GM21360 (cell line): ENCODE measurements at regions not wholly inside any gene's neighbourhood (a gene's known extent, or its start where the extent isn't known, plus 50 kb on each side); places are given as distances from the start of the nearest gene placed in this dataset.
"Not testable (repeated sequence)": the region's sequence is repeated elsewhere in the genome, so short reads cannot be mapped to it uniquely, and the experiment has no call there.

Experiments
- ATAC-seq: cut with Tn5 transposase; IDR thresholded peaks from one replicate; pipeline ENCODE4 v1.9.1; 2021; ENCODE audit warnings: mild to moderate bottlenecking, moderate library complexity; ENCODE audit not compliant: unreplicated experiment

DNA sequence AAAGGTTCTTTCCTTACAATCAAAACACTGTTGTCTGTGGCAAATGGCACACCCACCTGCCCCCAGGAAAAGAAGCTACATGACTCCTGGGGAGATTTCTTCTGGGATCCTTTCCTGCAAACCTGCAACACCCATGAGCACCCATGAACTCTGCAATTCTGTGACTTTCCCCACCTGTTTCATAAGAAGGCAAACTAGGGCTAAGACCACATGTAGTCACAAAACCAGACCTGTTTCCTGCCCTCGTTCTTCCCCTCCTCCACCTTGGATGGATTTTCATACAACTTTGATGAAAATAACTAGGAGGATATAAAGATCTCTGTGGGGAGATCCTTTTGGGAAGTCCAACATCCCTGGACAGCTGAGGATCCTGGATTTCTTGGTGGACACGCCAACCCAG, 1084.7 kb downstream of the BCL11B start:
- ATAC-seq, result no peak

DNA sequence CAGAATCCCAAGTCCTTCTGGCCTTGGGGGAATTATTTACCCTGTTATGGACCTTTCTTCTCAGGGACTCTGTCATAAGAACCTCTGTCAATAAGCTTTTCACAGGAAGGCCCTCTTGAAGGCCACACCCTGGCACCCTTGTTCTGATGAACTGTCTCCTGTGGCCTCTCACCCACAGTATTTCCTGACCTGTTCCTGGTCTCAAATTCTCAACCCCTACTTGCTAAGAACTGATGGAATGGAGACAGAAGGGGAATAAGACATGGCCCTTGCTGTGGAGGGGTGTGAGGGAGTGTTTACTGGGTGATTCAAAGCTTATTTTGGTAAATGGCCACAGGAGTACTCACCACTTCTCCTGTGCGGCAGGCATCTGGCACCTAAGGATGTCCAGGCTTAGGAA, 1082.9 kb downstream of the BCL11B start:
- ATAC-seq, result no peak

DNA sequence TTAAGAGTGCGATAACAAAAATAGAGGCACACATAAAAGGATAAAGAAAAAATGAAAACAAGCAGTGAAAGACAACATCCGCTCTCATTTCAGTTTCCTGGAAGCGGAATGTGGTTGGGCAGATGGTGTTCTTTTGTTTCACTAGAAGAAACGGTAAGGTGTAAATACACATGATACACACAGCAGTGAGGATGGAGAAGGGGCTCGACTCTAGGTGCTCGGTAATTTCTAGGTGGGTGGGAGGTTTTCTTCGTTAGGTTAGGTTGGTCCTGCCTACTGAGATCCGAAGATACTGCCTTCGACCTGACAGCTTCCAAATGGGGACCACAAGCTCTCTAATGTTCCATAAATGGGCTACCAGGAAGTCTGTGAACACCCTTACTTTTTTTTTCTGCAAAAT, 1082.5 kb downstream of the BCL11B start:
- ATAC-seq, result no peak

DNA sequence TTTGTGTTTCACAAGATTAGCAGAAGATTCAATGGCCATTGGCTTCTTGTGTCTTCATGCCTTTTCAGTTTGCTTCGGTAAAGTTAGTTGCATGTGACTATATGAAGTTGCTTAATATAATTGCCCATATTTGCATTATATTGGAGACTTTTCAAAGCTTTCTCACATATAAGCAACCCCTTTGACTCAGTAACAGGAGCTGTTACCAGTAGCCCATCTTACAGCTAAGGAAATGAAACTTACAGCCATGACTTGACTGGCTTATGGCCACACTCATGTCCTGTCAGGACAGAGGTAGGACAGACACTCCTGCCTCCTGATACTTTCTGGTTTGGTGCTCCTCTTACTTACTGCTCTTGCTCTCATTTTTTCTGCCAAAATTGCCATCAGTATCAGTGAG, 1082.1 kb downstream of the BCL11B start:
- ATAC-seq, result no peak

DNA sequence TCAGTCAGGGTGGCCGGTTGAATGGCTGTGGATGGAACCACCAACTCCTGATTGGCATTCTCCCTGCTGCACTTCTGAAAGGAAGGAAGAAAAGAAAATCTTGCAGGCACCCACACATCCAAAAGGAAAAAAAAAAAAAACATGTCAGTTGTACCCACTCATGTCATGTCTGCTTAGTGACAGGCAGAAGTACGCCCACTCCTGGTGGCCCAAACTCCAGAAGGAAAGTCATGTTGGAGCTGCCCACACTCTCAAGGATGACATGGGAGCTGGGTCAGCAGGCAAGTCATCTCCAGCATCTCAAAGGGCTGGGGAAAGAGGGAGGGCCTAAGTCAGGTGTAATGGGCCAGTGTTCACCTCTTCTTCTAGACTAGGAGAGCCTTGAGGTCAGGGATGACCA, 1079.1 kb downstream of the BCL11B start:
- no peak for ATAC-seq

DNA sequence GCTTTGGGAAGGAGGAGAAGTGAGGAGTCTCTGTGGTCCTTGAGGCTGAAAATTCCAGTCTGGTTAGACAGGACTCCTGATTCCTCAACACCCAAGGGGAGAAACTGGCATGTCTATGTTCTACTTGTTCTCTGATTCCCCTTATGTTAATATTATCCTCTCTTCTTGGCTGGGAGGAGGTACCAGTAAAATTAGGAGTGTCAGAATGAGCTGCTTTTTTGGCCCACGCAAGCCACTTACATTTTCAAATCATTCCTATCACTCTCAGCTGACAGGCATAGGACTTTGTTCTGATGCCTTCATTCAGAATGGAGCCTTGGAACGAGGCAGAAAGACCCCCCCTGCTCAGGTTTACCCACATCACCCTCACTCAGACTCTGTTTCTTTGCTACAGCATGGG, 1077.2 kb downstream of the BCL11B start:
- no peak for ATAC-seq

DNA sequence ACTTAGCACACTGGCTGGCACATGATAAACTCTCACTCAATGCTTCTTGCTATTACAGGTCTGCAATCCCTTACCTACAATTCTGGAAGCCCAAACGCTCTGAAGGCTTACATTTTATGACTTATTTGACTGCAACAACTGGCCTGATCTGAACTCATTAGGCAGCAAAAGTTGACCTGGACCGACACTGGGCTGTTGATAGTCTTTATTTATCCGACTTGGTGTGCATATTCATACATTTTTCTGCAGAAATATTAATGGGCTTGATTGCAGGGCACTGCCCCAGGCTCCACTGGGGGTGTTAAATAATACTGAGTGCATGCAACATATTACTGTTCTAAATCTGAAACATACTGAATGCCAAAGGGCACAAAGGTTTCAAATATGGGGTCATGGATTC, 1076.7 kb downstream of the BCL11B start:
- no peak for ATAC-seq

DNA sequence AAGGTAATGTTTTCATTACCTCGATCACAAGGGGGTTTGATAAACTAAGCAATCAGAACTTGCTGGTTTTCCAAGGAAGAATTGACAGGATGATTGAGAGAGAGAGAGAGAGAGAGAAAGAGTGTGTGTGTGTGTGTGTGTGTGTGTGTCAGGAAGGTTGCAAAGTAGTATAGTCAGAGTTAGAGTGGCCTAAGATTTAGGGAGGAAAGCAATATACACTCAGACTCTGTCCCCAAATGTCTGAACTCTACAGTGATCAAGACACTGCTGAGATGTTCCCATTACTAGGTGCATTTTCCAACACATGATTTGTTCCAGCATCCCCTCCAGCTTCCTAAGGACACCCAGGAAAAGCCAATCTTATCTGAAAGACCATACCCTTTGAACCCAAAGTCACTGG, 1074.1 kb downstream of the BCL11B start:
- no peak for ATAC-seq

DNA sequence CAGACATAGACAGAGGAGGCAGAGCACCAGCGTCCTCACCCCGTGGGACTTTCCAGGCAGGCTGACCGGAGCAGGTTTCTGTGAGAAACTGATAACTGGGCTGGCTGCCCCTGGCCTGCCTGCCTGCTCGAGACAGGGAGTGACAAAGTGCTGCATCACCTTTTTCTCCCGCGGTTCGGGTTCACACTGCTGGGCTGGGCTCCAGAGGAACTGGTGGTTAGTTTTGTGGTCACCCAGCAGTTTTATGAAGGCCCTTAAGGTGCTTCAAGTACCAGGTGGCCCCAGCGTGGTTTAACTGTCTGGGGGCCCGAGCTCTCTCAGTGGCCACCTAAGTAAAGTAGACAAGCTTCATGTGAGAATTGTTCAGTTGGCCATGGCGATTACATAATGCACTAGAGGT, 1073.6 kb downstream of the BCL11B start:
- ATAC-seq, result no peak

DNA sequence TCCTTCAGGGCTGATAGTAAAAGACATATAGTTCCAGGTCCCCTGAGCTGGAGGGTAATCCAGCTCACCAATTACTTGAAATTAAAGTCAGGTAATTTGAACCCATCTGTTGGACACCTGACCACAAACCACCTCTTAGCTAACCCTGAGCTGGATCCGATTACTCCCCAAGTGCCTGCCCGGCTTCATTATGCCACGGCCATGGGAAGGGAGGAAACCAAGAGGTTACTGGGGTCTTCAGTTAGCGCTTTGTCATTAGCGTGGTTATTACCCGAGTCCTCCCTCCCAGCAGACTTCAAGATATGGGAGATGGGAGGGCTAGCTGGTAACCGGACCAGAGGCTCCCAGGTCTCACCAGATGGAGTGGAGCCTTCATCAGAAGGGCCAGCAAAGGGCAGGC, 1071.4 kb downstream of the BCL11B start:
- ATAC-seq, result no peak

DNA sequence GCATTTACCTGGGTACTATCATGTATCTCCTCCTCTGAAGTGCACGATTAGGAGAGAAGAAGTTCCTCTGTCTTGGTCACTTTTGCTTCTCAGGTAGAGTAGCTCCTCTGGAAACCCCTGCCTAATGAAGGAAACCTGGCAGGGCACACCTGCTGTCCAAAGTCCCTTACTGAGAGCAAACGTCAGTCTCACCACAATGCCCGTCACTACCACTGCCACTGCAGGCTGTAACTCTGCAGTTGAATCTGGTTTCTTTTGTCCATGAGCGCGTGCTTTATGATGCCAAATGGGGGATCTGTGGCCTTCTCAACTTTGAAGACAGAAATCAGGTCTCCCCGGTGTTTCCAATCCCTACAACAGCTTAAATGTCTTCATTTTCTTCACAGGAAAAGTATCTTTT, 1068.6 kb downstream of the BCL11B start:
- no peak for ATAC-seq

DNA sequence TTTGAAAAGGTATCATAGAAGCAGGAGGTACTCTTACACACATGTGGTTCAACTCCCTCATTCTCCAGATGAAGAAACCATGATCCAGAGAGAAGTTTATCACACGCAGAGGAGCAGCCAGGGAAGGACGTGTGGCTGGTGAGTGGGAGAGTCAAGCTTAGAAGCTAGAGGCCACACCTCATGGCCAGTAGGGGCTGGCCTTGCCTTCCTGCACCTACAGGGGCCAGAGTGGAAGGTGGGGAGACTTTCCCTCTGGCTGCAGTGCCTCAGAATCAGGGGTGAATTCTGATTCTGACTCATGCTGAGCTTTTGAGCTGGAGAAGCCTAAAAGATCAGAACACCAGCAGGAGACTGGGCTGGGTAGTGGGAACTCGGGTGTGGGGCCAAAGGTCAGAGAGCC, 1067.9 kb downstream of the BCL11B start:
- no peak for ATAC-seq

DNA sequence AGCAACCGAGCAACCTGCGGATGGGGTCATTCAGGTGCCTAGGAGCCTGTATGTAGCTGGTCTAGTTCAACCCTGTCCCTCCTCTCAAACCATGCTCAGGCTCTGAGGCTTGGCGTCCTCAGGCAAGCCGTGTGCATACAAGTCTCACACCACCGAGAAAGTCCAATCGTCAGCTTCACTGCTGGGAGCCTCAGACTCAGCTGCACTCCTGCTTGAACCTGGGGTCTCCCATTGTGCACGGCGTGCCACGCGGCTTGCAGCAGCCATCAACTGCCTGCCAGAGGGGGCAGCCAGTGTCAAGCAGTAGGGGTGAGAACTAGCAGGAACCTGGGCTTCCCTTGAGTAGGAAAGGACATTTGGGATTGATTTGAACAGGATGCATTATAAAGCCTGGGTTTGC, 1064.6 kb downstream of the BCL11B start:
- ATAC-seq, result no peak

DNA sequence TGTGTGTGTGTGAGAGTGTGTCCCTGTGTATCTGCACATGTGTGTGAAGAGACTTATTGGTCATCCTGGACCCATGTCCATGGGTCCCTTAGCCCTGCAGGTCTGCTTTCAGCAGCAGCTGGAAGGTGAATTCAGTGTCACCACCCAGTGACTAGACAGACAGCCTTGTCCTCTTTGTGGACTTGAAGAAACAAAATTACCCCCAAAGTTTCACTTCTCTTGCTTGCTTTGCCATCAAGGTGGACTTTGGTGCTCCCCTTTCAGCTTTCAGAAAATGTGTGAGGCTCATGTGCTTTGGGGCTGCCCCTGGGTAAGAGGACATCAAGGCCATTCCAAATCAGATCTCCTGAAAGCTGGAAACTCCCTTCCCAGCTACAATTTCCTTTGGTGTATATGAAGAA, 1063.8 kb downstream of the BCL11B start:
- ATAC-seq, result no peak

DNA sequence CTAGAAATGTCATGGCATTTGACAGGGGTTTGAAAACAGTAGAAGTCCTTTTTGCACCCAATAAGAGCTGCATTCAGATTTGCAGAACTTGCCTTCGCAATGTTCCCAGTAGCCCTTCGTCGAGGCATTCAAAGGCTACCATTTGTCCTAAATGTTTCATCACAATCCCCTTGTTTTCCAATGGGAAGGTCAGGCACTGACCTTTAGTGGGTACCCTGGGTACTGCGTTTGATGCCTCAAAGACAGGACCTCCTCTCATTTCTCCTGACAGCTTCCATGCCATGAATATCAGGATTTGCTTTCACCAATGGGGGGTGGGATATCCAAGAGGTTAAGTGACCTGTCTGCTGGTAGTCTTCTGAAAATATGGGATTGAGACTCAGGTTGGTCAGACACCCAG, 1063.1 kb downstream of the BCL11B start:
- no peak for ATAC-seq

DNA sequence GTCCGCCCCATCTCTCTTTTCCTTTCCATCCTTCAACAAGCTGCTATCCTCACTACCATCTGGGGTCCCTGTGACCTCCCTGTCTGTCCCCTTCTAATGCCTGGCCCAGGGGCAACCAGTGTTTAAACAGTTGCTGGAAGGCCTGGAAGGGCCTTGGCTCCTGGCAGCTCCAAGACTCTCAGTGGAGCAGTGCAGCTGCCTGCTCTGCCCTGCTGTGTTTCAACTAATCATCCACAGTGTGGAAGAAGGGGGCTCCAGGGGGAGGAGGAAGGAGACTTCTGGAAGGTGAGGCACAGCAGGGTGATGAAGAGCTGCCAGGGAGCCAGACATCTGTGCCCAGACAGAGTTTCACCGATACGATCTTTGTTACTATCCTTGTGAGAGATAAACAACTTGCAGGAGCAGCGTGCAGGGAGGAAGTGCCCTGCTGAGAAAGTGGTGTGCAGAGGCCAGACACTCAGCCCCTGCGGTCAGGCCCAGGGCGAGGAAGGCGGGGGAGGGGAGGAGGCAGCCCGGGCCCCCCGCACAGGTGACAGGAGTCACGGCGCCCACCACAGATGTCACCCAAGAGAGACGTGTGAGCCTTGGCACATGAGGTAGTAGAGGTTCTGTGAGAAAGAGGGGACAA, 1061.8 kb downstream of the BCL11B start:
- ATAC-seq, result no peak

DNA sequence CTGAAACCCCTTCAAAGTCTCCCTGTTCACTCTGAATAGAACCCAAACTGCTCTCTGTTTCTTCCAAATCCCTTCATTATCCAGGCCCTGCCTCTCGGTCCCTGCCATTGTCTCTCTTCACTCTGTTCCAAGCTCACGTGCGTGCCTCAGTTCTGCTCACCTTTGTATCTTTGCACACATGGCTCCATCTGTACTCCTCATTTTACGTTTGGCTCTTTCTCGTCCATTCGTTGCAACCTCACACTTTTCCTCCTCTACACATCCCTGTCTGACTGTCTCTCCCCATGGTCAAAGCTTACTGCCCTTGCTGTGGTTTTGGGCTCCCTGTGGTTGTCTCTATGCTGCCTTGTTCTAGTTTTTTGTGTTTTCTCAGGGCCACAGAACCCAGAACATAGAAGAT, 1054.5 kb downstream of the BCL11B start:
- ATAC-seq, result no peak

DNA sequence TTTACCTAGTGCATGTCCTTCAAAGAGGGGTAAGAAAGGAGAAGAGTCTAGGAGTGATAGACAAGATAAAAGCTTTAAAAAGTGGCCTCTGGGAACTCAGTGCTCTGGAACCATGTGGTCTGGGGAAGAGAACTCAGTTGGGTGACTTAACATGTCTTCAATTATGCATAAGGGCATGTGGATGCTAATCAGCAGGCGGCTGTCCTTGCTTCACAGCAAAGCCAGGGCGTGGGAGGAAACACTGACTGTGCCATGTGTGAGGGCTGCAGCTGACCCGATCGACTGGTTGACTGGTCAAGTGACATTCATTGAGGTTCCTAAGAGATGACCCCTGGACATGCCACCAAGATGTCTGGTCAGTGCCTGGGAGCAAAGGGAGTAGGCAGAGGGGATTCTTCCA, 1053.8 kb downstream of the BCL11B start:
- no peak for ATAC-seq

DNA sequence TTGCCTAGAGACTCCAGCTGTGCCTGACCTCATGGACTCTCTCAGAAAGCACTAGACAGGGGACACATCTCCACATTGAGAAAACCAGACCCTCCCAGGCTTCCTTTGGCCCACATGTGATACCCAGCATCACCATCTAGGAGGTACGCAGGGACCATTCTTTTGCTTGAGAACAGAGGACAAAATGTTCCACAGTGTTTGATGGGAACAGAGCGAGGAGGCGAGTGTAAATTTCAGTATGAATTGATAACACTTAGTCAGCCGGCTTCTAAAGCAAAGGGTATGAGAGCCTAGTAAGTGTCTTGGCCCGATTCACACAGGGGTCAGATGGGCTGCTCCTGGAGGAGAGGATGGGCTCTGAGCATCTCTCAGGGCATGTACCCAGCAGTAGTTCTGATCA, 1052.4 kb downstream of the BCL11B start:
- no peak for ATAC-seq

DNA sequence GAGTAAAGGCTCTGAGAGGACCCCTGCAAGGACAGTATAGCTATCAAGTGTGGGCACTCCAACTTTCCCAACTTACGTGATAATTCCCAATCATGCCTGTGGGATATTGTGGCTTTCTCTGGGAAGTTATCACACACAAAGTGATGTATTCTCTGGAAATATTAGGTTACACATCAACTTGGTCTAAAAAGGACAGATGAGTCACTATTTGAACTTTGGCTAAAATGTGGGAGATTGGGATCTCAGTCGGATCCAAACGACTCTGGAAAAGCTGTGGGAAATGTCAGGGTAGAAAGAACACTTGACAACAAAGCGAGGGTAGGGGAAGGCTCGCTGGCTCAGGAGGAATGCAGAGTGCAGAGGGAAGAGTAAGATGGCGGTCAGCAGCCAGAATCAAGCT, 1048.9 kb downstream of the BCL11B start:
- ATAC-seq, result no peak

DNA sequence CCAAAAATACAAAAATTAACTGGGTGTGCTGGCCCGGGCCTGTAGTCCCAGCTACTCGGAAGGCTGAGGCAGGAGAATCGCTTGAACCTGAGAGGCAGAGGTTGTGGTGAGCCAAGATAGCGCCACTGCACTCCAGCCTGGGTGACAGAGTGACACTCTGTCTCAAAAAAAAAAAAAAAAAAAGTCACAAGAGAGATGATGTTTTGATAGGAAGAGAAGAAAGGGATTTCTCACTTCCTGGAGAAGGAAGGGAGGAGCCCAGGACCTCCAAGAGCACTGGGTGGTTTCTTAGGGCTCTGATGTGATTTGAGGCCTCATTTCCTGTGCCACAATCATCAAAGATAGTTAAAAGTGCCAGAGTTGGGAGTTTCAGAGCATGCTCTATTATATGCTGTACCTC, 1048.3 kb downstream of the BCL11B start:
- not testable (repeated sequence) for ATAC-seq

DNA sequence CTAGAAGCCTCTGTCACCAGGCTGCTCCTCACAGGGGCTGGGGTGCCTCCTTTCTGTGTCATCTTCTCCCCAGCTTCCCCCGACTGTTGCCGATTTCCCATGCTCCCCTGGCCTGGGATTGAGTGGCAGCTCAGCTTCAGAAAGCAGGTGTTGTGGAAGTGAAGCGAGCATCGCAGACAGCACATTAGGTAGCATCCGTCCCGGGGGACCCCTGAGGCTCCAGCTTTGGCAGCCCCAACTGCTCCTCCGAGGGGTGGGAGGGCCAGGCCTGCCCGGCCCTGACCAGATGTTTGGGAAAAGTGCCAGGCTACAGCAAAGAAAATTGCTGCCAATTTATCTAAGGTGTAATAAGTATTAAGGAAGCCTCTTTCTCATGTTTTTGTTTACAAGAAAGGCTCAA, 1045.6 kb downstream of the BCL11B start:
- ATAC-seq, result no peak

DNA sequence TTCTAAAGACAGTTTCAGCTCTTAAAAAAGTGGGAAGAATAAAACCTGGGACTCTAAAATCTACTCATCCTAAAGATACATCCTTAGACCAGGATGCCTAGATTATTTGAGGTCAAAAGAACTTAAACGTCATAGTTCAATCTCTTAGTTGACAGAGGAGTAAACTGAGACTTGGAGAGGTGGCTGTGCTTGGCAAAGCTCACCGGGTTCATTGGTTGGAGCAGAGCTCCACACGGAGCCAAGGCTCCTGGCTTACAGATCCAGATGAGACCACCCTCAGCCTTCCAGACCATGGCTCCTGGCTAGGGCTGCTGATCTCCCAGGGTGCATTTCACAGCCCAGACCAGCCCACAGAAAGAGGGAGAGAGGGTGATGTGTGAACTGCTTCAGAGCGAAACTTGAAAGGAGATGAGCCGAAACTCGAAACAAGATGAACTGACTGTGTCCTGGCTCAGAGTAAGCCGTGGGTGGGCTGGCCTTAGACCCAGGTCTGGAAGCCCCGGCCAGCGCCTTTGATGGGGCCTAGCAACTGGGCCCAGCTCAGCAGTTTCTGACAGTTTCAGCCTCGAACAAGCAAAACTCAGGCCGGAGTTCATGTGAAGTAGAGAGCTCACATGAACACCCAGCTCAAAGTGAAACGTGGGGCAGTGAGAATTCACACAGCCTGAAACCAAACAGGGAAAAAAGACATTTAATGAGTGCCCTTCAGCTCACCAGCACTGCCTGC, 1044.8 kb downstream of the BCL11B start:
- ATAC-seq, result no peak
